ENCODE measurements at regions not wholly inside any gene's neighbourhood (a gene's known extent, or its start where the extent isn't known, plus 50 kb on each side); places are given as distances from the start of the nearest gene placed in this dataset.

DNA sequence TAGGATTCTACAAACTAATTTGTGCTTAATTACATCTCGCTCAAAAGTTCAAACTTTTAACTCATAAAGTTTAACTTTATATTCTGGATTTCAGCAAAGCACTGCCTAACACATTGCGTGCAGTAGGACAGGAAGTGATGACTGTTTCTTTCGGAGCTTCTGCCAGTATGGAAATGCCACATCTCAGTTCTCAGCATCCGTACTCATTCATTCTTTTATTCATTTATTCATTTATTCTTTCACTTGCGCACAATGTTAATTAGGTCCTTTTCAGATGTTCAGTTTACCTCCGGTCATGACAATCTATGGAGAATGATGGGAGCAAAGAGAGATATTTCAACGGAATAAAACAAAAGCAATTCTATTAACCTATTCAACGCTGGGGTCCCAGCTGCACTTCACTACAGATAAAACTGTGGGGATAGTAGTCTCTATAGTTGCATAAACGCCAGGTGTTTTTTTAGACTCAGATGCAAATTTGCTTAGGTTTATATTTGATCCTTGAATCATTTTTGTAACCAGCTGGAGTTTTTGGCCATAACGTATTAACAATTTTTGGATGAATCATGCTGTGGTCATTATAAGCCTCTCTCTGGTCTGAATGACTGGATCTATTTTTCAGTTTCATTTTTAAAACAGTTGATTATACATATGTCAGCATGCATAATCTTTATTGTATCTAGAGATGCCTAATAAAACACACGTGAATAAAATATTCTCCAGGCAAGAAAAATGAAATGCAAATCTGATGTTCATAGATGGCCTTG lies 143.9 kb downstream of the KCNJ2 start:
- Histone ChIP-seq H3K36me3 (ENCODE audit: control insufficient read depth in 4 of 4, insufficient read depth in 3 of 4, low read depth in 1 of 4, low read length in 3 of 4) (no peaks in the 10 kb centered on the region), H3K27ac (ENCODE audit: low read depth in 1 of 2, low read length in 2 of 2) (no peak overlapping the region), H3K9me3 (ENCODE audit: control insufficient read depth in 4 of 4, low read length in 3 of 4) (no peaks in the 10 kb centered on the region), H3K4me3 (ENCODE audit: low read depth in 1 of 3, low read length in 3 of 3) (no peak overlapping the region), H3K27me3 (ENCODE audit: control insufficient read depth in 4 of 4, insufficient read depth in 4 of 4, low read length in 3 of 4) (peaks cover 0 to 3% (median 0%) of the 10 kb centered on the region in 4 donors), H3K4me1 (ENCODE audit: control insufficient read depth in 4 of 4, insufficient read depth in 4 of 4, low read length in 3 of 4) (no peaks in the 10 kb centered on the region), H3K9ac (ENCODE audit: low read depth in 1 of 2, low read length in 2 of 2) (no peak overlapping the region)
- TF ChIP-seq, protein P1, sequence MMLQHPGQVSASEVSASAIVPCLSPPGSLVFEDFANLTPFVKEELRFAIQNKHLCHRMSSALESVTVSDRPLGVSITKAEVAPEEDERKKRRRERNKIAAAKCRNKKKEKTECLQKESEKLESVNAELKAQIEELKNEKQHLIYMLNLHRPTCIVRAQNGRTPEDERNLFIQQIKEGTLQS (IDR thresholded peaks at IDR 0.05): no peak
- TF ChIP-seq SP1 (IDR thresholded peaks at IDR 0.05) (no peak), FOXA1 (IDR thresholded peaks at IDR 0.05) (no peak), GABPA (IDR thresholded peaks at IDR 0.05 in 1 of 2, conservative IDR thresholded peaks at IDR 0.05 in 1 of 2) (no peak), RAD21 (IDR thresholded peaks at IDR 0.05) (no peak), HNF4G (IDR thresholded peaks at IDR 0.05) (no peak), RXRA (IDR thresholded peaks at IDR 0.05) (no peak), YY1 (IDR thresholded peaks at IDR 0.05) (no peak), HNF4A (conservative IDR thresholded peaks at IDR 0.05) (no peak), EGR1 (IDR thresholded peaks at IDR 0.05; ENCODE audit: low read depth in 2 of 2) (no peak), FOXA2 (IDR thresholded peaks at IDR 0.05) (no peak), NR2F2 (IDR thresholded peaks at IDR 0.05) (no peak)
- TF ChIP-seq, protein P2, sequence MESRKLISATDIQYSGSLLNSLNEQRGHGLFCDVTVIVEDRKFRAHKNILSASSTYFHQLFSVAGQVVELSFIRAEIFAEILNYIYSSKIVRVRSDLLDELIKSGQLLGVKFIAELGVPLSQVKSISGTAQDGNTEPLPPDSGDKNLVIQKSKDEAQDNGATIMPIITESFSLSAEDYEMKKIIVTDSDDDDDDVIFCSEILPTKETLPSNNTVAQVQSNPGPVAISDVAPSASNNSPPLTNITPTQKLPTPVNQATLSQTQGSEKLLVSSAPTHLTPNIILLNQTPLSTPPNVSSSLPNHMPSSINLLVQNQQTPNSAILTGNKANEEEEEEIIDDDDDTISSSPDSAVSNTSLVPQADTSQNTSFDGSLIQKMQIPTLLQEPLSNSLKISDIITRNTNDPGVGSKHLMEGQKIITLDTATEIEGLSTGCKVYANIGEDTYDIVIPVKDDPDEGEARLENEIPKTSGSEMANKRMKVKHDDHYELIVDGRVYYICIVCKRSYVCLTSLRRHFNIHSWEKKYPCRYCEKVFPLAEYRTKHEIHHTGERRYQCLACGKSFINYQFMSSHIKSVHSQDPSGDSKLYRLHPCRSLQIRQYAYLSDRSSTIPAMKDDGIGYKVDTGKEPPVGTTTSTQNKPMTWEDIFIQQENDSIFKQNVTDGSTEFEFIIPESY (IDR thresholded peaks at IDR 0.05): no peak
- TF ChIP-seq, protein P3, sequence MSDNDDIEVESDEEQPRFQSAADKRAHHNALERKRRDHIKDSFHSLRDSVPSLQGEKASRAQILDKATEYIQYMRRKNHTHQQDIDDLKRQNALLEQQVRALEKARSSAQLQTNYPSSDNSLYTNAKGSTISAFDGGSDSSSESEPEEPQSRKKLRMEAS (IDR thresholded peaks at IDR 0.05): no peak
- WGBS: 68% methylated on average over 11 of the region's 11 CpGs
- no peak for DNase-seq (ENCODE audit: low spot score)

DNA sequence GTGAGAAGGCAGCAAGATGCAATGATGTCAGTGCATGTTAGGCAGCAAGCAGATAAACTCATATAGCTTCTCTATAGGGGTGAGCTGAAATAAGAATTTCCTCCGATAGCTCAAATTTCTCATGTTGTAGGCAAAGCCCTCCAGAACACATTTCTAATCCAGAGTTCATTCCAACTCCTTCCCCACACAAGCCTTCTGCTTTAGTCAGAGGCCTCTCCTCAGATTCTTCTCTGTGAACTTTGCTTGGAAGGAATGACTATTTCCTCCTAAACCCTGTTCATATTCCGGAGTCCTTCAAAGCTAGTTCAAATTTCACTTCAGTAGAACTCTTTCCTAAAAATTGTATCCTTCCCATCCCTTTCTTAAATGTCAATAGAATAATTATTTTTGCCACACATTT lies 144.8 kb downstream of the KCNJ2 start:
- 89% methylated on average over 2 of the region's 2 CpGs for WGBS
- no peak overlapping the region for H3K27ac ChIP-seq (ENCODE audit: low read depth in 1 of 2, low read length in 2 of 2)
- H3K4me3 ChIP-seq (ENCODE audit: low read depth in 1 of 3, low read length in 3 of 3): no peak overlapping the region
- H3K4me1 ChIP-seq (ENCODE audit: control insufficient read depth in 4 of 4, insufficient read depth in 4 of 4, low read length in 3 of 4): no peaks in the 10 kb centered on the region
- TF ChIP-seq YY1 (IDR thresholded peaks at IDR 0.05) (no peak), SP1 (IDR thresholded peaks at IDR 0.05) (no peak), HNF4G (IDR thresholded peaks at IDR 0.05) (no peak), RXRA (IDR thresholded peaks at IDR 0.05) (no peak), EGR1 (IDR thresholded peaks at IDR 0.05; ENCODE audit: low read depth in 2 of 2) (no peak), NR2F2 (IDR thresholded peaks at IDR 0.05) (no peak), RAD21 (IDR thresholded peaks at IDR 0.05) (no peak), GABPA (IDR thresholded peaks at IDR 0.05 in 1 of 2, conservative IDR thresholded peaks at IDR 0.05 in 1 of 2) (no peak), FOXA2 (IDR thresholded peaks at IDR 0.05) (no peak), TAF1 (conservative IDR thresholded peaks at IDR 0.05) (no peak), HNF4A (conservative IDR thresholded peaks at IDR 0.05) (no peak), JUND (IDR thresholded peaks at IDR 0.05) (no peak), FOXA1 (IDR thresholded peaks at IDR 0.05) (no peak)
- TF ChIP-seq, protein P4, sequence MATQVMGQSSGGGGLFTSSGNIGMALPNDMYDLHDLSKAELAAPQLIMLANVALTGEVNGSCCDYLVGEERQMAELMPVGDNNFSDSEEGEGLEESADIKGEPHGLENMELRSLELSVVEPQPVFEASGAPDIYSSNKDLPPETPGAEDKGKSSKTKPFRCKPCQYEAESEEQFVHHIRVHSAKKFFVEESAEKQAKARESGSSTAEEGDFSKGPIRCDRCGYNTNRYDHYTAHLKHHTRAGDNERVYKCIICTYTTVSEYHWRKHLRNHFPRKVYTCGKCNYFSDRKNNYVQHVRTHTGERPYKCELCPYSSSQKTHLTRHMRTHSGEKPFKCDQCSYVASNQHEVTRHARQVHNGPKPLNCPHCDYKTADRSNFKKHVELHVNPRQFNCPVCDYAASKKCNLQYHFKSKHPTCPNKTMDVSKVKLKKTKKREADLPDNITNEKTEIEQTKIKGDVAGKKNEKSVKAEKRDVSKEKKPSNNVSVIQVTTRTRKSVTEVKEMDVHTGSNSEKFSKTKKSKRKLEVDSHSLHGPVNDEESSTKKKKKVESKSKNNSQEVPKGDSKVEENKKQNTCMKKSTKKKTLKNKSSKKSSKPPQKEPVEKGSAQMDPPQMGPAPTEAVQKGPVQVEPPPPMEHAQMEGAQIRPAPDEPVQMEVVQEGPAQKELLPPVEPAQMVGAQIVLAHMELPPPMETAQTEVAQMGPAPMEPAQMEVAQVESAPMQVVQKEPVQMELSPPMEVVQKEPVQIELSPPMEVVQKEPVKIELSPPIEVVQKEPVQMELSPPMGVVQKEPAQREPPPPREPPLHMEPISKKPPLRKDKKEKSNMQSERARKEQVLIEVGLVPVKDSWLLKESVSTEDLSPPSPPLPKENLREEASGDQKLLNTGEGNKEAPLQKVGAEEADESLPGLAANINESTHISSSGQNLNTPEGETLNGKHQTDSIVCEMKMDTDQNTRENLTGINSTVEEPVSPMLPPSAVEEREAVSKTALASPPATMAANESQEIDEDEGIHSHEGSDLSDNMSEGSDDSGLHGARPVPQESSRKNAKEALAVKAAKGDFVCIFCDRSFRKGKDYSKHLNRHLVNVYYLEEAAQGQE (IDR thresholded peaks at IDR 0.05): no peak
- TF ChIP-seq, protein P2 (IDR thresholded peaks at IDR 0.05): no peak
- TF ChIP-seq, protein P3 (IDR thresholded peaks at IDR 0.05): no peak
- no peak overlapping the region for H3K9ac ChIP-seq (ENCODE audit: low read depth in 1 of 2, low read length in 2 of 2)
- H3K27me3 ChIP-seq (ENCODE audit: control insufficient read depth in 4 of 4, insufficient read depth in 4 of 4, low read length in 3 of 4): peaks cover 0 to 6% (median 0%) of the 10 kb centered on the region in 4 donors
- H3K36me3 ChIP-seq (ENCODE audit: control insufficient read depth in 4 of 4, insufficient read depth in 3 of 4, low read depth in 1 of 4, low read length in 3 of 4): no peaks in the 10 kb centered on the region
- H3K9me3 ChIP-seq (ENCODE audit: control insufficient read depth in 4 of 4, low read length in 3 of 4): no peaks in the 10 kb centered on the region
- DNase-seq (ENCODE audit: low spot score): no peak

All from liver (tissue), 7 donors.